Keratinocyte (primary cell): ENCODE measurements at regions not wholly inside any gene's neighbourhood (a gene's known extent, or its start where the extent isn't known, plus 50 kb on each side); places are given as distances from the start of the nearest gene placed in this dataset.

Experiments
- DNase-seq: peaks from one replicate; pipeline ENCODE4 v3.0.0-alpha.2; 2011; ENCODE audit warnings: low read depth, missing footprints, low spot score
- FAIRE-seq: peaks from 2 replicates; lab custom pipeline; 2011; peaks lifted over from hg19 to GRCh38; lab: Jason Lieb, UNC
- H2AFZ ChIP-seq: 2 replicates; pipeline ENCODE4 v1.6.0; 2012; ENCODE audit warnings: low read length, control low read depth, inconsistent platforms; ENCODE audit not compliant: control insufficient read depth
- H3K27ac ChIP-seq: 2 replicates; pipeline ENCODE4 v1.5.1; 2011; ENCODE audit warnings: low read length; ENCODE audit not compliant: control insufficient read depth, insufficient read depth
- H3K27me3 ChIP-seq: 3 replicates; pipeline ENCODE4 v1.6.0; 2011; ENCODE audit warnings: low read length; ENCODE audit not compliant: control insufficient read depth, insufficient read depth; ENCODE audit errors: extremely low read depth
- H3K36me3 ChIP-seq, 2 experiments: 2 replicates in 1 of 2; 3 replicates in 1 of 2; pipeline ENCODE4 v1.5.1; 2011; ENCODE audit warnings: low read length in 2 of 2, mild to moderate bottlenecking in 1 of 2; ENCODE audit not compliant: control insufficient read depth in 2 of 2, insufficient read depth in 2 of 2; ENCODE audit errors: extremely low read depth in 1 of 2
- H3K4me1 ChIP-seq: 3 replicates; pipeline ENCODE4 v1.5.1; 2011; ENCODE audit warnings: low read length; ENCODE audit not compliant: control insufficient read depth, insufficient read depth; ENCODE audit errors: extremely low read depth
- H3K4me2 ChIP-seq: 3 replicates; pipeline ENCODE4 v1.6.0; 2011; ENCODE audit warnings: low read depth, low read length; ENCODE audit not compliant: control insufficient read depth, insufficient read depth; ENCODE audit errors: extremely low read depth
- H3K4me3 ChIP-seq, 3 experiments: fragments of 200-600 bp in 1 of 3; sonication (generic) in 1 of 3; 2 replicates in 2 of 3; 3 replicates in 1 of 3; pipeline ENCODE4 v1.5.1; 2011 to 2016; ENCODE audit warnings: low read length in 3 of 3, mild to moderate bottlenecking in 3 of 3, control low read depth in 2 of 3, inconsistent platforms in 1 of 3, low read depth in 1 of 3, mixed read lengths in 1 of 3, mixed run types in 1 of 3, moderate library complexity in 1 of 3; ENCODE audit not compliant: control insufficient read depth in 2 of 3, insufficient read depth in 2 of 3; ENCODE audit errors: extremely low read depth in 1 of 3
- H3K79me2 ChIP-seq: 2 replicates; pipeline ENCODE4 v1.6.0; 2012; ENCODE audit warnings: low read length; ENCODE audit not compliant: control insufficient read depth, insufficient read depth
- H3K9ac ChIP-seq: 3 replicates; pipeline ENCODE4 v1.6.0; 2011; ENCODE audit warnings: low read length; ENCODE audit not compliant: control insufficient read depth, insufficient read depth; ENCODE audit errors: extremely low read depth
- H3K9me1 ChIP-seq: 3 replicates; pipeline ENCODE4 v1.6.0; 2011; ENCODE audit warnings: low read length; ENCODE audit not compliant: control insufficient read depth, insufficient read depth; ENCODE audit errors: extremely low read depth
- H3K9me3 ChIP-seq: 2 replicates; pipeline ENCODE4 v1.5.1; 2012; ENCODE audit warnings: low read depth, low read length; ENCODE audit not compliant: control insufficient read depth
- H4K20me1 ChIP-seq: 3 replicates; pipeline ENCODE4 v1.6.0; 2011; ENCODE audit warnings: low read length; ENCODE audit not compliant: control insufficient read depth, insufficient read depth; ENCODE audit errors: extremely low read depth
- CTCF ChIP-seq, 3 experiments: IDR thresholded peaks in 1 of 3; conservative IDR thresholded peaks in 1 of 3; optimal IDR thresholded peaks in 1 of 3; 2 replicates in 2 of 3; 3 replicates in 1 of 3; pipeline versions ENCODE3 to v1.5.1; 2011; ENCODE audit warnings: low read length in 3 of 3, mild to moderate bottlenecking in 3 of 3, moderate library complexity in 2 of 3, control low read depth in 1 of 3, inconsistent platforms in 1 of 3; ENCODE audit not compliant: insufficient read depth in 2 of 3; ENCODE audit errors: extremely low read depth in 1 of 3
- EZH2 ChIP-seq: IDR thresholded peaks from one replicate; pipeline ENCODE4 v1.6.1; 2012; ENCODE audit warnings: inconsistent platforms, mild to moderate bottlenecking, low read length, moderate library complexity
- dilution Hi-C: fragments of 300-500 bp; cut with MboI; formaldehyde crosslinking; loops from one replicate; pipeline ENCODE4 v1.7.0; 2020; ENCODE audit warnings: low sequenced_read_pairs; ENCODE audit not compliant: extremely low pct_ligation_motif_present

DNA sequence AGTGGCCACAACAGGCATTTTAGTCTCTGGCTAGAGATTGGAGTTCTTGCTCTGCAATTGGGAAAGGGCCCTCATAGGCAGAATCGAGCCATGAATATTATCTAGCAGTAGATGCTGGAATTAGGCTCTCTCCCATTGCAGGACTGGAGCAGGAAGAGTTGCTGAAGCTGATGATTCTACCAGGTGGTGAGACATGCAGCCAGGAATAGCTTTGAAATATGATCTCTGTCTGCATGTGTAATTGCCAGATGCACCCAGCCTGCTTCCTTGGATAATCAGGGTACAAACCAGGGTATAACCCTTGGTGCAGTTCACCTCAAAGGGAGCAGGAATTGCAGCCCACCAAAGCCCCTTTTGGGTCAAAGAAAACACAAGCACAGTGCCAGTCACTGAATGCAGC is 211.4 kb upstream of the FTMT start:
- no peak for FAIRE-seq
- dilution Hi-C loops: no loop called here
- H3K4me2 ChIP-seq: no peak overlapping the region

GRCh38 chr5:121658221-121658620 is 193.5 kb upstream of the FTMT start:
- Histone ChIP-seq H3K4me1 (no peaks in the 10 kb centered on the region), H3K4me3 (no peak overlapping the region), H3K9ac (no peak overlapping the region), H2AFZ (no peak overlapping the region), H4K20me1 (no peaks in the 10 kb centered on the region), H3K27me3 (no peaks in the 10 kb centered on the region), H3K36me3 (no peaks in the 10 kb centered on the region), H3K27ac (no peak overlapping the region), H3K9me3 (no peaks in the 10 kb centered on the region), H3K4me2 (no peak overlapping the region), H3K79me2 (no peaks in the 10 kb centered on the region), H3K9me1 (no peaks in the 10 kb centered on the region)
- TF ChIP-seq CTCF (optimal IDR thresholded peaks at IDR 0.05 in 1 of 3, IDR thresholded peaks at IDR 0.05 in 1 of 3, conservative IDR thresholded peaks at IDR 0.05 in 1 of 3; ENCODE audit: extremely low read depth in 1 of 3, insufficient read depth in 2 of 3, low read length in 3 of 3): no peak
- TF ChIP-seq EZH2: no peak
- dilution Hi-C loops: no loop called here
- no peak for DNase-seq
- FAIRE-seq: no peak

More for the DNA sequence above, 211.4 kb upstream of the FTMT start:
- no peaks in the 10 kb centered on the region for H3K79me2 ChIP-seq
- no peak for TF ChIP-seq EZH2
- TF ChIP-seq CTCF (optimal IDR thresholded peaks at IDR 0.05 in 1 of 3, IDR thresholded peaks at IDR 0.05 in 1 of 3, conservative IDR thresholded peaks at IDR 0.05 in 1 of 3; ENCODE audit: extremely low read depth in 1 of 3, insufficient read depth in 2 of 3, low read length in 3 of 3): no peak
- no peaks in the 10 kb centered on the region for H3K27me3 ChIP-seq
- no peak overlapping the region for H3K4me3 ChIP-seq
- no peak overlapping the region for H2AFZ ChIP-seq
- H3K9me3 ChIP-seq: no peaks in the 10 kb centered on the region
- H3K9ac ChIP-seq: no peak overlapping the region
- H3K9me1 ChIP-seq: no peaks in the 10 kb centered on the region
- no peaks in the 10 kb centered on the region for H4K20me1 ChIP-seq
- DNase-seq: no peak
- H3K4me1 ChIP-seq: no peaks in the 10 kb centered on the region
- H3K27ac ChIP-seq: no peak overlapping the region
- no peaks in the 10 kb centered on the region for H3K36me3 ChIP-seq
